HG02610 (cell line): ENCODE measurements at regions not wholly inside any gene's neighbourhood (a gene's known extent, or its start where the extent isn't known, plus 50 kb on each side); places are given as distances from the start of the nearest gene placed in this dataset.
A peak's percentile ranks its signal among the peaks of the same experiment; 100 is the strongest.

Experiments
- ATAC-seq: cut with Tn5 transposase; IDR thresholded peaks from one replicate; pipeline ENCODE4 v1.9.1; 2021; ENCODE audit warnings: mild to moderate bottlenecking, moderate library complexity; ENCODE audit not compliant: unreplicated experiment

DNA sequence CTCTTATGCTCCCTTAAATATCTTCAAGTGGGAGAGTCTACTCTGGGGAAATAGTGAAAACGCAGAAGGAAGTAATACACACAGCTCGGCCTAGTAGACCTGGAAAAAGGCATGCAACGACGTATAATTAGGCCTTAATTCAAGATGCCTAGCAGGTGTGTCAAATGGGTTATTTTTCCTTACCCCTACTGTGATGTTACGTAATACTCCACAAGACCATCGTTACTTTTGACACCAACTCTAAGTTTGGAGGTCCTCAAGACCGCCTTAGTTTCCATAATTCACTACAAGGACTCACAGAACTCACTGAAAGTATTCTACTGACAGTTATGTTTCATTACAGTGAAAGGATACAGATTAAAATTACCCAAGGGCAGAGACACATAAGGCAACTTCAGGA, 1024.3 kb upstream of the MAP3K7 start:
- no peak for ATAC-seq

DNA sequence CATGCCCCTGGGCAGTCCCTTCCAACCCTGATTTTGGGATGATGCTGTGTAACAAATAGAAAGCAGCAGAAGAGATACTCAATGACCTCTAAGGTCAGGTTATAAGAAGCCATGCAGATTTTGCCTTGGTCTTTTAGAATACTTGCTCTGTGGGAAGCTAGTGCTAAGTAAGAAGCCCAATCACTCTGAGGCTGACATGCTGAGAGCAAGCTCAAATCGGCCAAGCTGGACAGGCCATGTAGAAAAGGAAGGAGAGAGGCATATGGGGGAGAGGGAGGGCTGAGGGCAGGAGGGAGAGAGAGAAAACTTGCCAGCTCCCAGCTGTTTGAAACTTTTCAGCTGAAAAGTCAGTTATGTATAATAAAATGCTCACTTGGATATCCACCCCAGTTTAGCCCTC, 1021.6 kb upstream of the MAP3K7 start:
- ATAC-seq = no peak

- no peak for ATAC-seq
These were observed 1019.5 kb upstream of the MAP3K7 start for GRCh38 chr6:91606148-91606901.

- no peak for ATAC-seq
These were observed 1013.7 kb upstream of the MAP3K7 start for GRCh38 chr6:91600561-91600960.

GRCh38 chr6:91590191-91590590, 1003.3 kb upstream of the MAP3K7 start:
- ATAC-seq = no peak

DNA sequence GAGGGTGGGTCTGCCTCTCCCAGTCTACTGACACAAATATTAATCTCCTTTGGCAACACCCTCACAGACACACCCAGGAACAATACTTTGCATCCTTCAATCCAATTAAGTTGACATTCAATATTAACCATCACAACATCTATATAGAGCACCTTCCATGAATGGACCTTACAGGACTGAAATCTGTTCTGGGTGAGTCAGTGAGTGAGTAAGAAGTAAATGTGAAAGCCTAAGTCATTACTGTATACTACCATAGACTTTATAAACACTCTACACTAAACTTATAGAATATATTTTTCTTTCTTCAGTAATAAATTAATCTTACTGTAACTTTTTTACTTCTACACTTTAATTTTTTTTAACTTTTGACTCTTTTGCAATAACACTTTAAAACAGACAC, 993.8 kb upstream of the MAP3K7 start:
- no peak for ATAC-seq

GRCh38 chr6:91575032-91575431, 988.2 kb upstream of the MAP3K7 start:
- ATAC-seq = peak; percentile 91

DNA sequence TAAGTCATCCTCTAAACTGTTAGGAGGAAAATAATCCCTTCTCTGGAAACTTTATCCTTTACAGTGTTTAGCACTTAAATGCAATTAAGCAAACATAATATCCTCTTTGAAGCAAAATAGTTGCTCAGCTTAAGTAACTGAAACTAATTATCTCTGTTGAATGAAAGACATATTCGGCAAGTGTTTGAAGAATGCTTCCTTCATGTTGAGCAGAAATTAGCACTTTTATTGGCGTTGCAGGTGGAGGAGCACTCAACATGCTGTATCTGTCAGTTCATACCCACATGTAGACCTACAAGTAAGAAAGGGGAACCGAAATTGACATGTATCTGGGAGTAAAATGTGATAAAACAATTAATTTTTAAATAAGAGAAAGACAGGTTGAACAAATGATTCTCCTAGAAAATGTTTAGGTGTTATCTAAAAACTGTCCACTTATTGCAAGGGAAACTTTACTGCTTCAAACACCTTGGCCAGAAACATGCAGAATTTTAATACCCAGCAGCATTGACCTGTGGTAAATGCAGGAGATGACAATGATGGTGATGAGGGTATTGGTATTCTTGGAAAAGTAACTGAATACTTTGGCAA, 987.0 kb upstream of the MAP3K7 start:
- no peak for ATAC-seq

DNA sequence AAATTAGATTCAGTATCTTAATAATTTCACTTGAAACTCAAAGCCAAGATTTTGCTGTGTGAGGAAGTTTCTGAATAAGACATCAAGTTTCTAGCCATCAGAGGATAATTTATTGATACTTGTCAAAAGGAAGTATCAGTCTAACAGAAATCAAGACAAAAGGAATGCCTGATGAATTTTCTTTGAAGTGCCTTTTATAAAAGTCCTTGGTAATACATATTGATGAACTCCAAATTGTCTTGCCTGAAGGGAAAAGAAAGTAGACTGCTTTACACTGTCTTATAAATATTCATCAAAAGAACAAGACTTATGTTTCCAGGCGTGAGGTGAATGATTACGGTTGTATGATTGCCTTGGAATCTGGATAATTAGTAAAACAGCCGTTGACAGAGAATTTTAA, 986.0 kb upstream of the MAP3K7 start:
- no peak for ATAC-seq

GRCh38 chr6:91569071-91569470, 982.2 kb upstream of the MAP3K7 start:
- no peak for ATAC-seq

GRCh38 chr6:91566467-91566866, 979.6 kb upstream of the MAP3K7 start:
- no peak for ATAC-seq

GRCh38 chr6:91565207-91565606, 978.3 kb upstream of the MAP3K7 start:
- ATAC-seq = no peak

- ATAC-seq = no peak
These were observed 976.1 kb upstream of the MAP3K7 start for GRCh38 chr6:91562955-91563354.

DNA sequence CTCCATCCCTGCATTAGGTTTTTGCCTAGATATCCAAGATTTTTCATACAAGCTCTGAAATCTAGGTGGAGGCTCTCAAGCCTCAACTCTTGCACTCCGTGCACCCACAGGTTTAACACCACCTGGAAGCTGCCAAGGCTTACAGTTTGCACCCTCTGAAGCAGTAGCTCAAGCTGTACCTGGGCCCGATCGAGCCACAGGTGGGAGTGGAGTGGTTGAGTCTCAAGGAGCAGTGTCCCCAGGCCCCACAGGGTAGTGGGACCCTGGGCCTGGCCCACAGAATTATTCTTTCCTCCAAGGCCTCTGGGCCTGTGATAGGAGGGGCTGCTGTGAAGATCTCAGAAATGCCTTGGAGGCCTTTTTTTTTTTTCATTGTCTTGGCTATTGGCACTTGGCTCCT, 973.5 kb upstream of the MAP3K7 start:
- no peak for ATAC-seq

DNA sequence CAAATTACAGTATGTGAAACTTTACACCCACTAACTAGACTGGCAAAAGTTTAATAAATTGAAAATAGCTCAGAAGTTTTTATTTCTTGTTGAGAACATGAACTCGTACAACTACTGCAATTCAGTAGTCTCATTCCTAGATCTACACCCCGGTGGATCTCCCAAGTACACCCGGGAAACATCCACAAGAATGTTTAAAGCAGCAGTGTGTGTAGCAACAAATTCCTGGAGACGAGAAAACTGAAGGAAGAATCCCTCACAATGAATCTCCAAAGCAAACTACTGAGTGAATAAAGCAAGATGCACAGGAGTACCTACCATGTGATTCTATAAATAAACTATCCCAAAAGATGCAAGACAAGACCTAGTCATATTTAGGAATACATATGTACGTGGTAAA, 954.0 kb upstream of the MAP3K7 start:
- no peak for ATAC-seq

- no peak for ATAC-seq
These were observed 952.6 kb upstream of the MAP3K7 start for GRCh38 chr6:91539456-91539855.

DNA sequence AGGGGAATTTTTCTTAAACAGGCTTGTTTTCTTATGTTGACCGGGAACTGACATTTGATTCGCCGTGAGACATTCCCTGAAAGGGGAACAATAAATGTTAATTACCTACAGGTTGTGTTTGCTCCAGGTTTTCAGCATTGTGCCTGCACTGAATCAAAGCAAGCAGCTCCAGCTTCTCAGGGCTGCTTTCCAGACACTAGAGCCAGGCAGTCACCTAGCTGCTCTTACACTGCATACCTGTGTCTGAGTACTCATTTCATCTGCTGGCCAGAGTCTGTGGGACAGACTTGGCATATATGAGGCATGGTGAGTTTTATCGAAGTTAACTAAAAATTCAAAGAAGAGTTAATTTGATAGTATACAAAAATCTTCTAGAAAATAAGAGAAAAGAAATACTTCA, 951.8 kb upstream of the MAP3K7 start:
- ATAC-seq = no peak

GRCh38 chr6:91534614-91535013, 947.7 kb upstream of the MAP3K7 start:
- ATAC-seq = no peak

DNA sequence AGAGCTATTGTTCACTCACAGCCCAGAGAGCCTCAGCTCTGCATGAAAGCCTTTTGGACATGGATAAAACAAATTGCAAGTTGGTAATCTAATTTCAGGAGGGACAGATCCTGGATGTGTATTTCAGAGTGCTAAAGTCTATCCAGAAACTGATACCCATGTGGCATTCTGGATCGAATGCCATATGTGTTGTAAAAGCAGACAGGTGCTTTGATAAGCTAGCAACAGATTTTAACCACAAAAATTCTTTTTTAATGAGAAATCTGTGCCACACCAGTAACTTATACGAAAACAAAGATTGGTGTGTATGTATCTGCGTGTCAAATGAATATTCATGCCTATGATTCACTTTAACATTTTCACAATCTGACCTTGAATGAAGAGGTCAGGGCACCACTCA, 936.6 kb upstream of the MAP3K7 start:
- no peak for ATAC-seq

DNA sequence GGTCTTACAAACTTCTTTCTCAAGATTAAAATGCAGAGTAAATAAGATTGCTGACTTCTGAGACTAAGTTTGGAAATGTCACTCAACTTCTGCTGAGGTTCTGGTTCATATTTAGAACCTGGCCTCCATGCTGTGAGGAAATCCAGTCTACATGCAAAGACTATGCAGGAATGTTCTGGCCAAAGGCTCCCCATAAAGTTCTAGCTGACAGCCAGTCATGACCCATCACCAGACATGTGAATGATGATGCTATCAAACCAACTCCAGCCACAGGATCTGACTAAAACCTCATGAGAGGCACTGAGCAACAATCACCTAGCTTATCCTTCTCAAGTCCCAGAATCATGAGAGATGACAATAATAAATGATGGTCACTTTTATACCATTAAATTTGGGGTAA, 935.1 kb upstream of the MAP3K7 start:
- ATAC-seq = no peak

GRCh38 chr6:91509711-91510110, 922.8 kb upstream of the MAP3K7 start:
- ATAC-seq = no peak

DNA sequence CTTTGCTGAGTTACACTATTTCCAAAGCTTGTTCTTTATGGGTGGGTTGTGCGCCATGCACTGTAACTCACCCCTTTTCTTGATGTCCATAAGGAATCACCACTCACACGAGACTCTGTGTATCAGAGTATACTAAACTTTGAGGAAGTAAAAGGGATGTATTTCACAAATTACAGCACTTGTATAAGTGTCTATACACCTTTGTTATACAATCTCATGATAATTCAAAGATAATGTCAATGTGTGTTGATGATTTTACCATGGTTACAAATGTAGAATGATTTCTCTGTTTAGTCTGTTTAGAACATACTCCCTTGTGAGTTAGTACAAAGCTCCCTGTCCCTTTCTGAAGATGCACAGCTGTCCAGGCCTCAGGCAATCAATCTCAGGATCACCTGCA, 922.2 kb upstream of the MAP3K7 start:
- no peak for ATAC-seq

GRCh38 chr6:91506509-91506908, 919.6 kb upstream of the MAP3K7 start:
- no peak for ATAC-seq
